ENCODE measurements at regions not wholly inside any gene's neighbourhood (a gene's known extent, or its start where the extent isn't known, plus 50 kb on each side); places are given as distances from the start of the nearest gene placed in this dataset.

DNA sequence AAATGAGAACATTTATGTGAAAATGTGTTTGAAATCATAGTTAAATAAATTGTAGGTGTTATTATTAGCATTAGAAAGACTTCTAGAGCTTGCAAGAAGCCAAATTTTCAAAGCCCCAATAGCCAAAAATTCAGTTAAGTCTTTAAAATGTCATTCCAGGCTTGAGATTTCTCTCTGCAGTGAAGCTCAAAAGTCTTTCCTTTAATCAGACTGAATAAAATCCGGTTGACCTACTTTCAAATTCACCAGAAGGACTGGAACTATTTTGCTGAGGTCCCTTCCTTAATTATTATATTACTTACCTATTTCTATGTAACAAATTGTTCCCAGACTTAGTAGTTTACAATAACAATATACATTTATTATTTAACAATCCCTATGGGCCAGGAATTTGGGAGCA is 112.2 kb upstream of the TRPM3 start:
- no peak for DNase-seq
- Histone ChIP-seq H3K56ac (ENCODE audit: low read length) (no peak overlapping the region), H3K27me3 (ENCODE audit: insufficient read depth, low read length, poor library complexity) (no peaks in the 10 kb centered on the region), H3K36me3 (ENCODE audit: control insufficient read depth, insufficient read depth, low read length) (no peaks in the 10 kb centered on the region), H3K4me2 (ENCODE audit: low read length) (no peak overlapping the region), H3K79me1 (ENCODE audit: low read length) (no peaks in the 10 kb centered on the region), H3K27ac (ENCODE audit: low read depth, low read length) (no peak overlapping the region), H4K8ac (ENCODE audit: low read depth, low read length) (no peak overlapping the region), H3K18ac (ENCODE audit: low read length) (no peak overlapping the region), H2BK5ac (ENCODE audit: low read length) (no peak overlapping the region), H3K4me3 (ENCODE audit: low read length) (no peak overlapping the region), H2BK120ac (ENCODE audit: low read depth, low read length) (no peak overlapping the region), H2BK15ac (replicated peaks; ENCODE audit: low read depth) (no peak overlapping the region), H3K79me2 (ENCODE audit: control insufficient read depth, insufficient read depth, low read length) (no peaks in the 10 kb centered on the region), H4K5ac (ENCODE audit: low read length) (no peak overlapping the region), H3K4ac (ENCODE audit: low read depth, low read length) (no peak overlapping the region), H3K9ac (ENCODE audit: low read length) (no peak overlapping the region), H3K4me1 (ENCODE audit: control insufficient read depth, low read depth, low read length) (no peaks in the 10 kb centered on the region), H2AK5ac (ENCODE audit: low read length) (no peak overlapping the region), H3K23ac (ENCODE audit: low read length) (no peak overlapping the region)
- whole genome bisulfite sequencing (ENCODE audit: extremely low coverage, insufficient coverage, low lambda C conversion rate) = no CpG with 5 or more reads among the region's 1 CpG

DNA sequence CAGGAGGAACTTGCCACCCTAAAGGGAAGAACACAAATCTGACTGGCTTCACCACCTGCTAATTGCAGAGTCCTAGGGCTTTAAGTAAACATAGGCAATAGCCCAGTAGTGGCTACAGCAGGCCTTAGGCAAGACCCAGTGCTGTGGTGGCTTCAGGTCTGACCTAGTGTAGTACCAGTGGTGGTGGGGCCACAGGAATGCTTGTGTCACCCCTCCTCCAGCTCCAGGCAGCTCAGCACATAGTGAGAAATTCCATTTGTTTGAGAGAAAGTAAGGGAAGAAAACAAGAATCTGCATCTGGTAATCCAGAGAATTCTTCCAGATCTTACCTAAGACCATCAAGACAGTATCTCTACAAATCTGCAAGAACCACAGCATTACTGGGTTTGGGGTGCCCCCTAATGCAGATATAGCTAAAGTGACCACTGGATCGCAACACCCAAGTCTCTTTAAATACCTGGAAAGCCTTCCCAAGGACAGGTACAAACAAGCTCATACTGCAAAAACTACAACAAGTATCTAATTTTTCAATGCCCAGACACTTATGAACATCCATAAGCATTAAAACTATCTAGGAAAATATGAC is 102.6 kb upstream of the TRPM3 start:
- Histone ChIP-seq H2BK5ac (ENCODE audit: low read length) (no peak overlapping the region), H3K79me1 (ENCODE audit: low read length) (no peaks in the 10 kb centered on the region), H4K5ac (ENCODE audit: low read length) (no peak overlapping the region), H3K4me2 (ENCODE audit: low read length) (no peak overlapping the region), H2AK5ac (ENCODE audit: low read length) (no peak overlapping the region), H3K23ac (ENCODE audit: low read length) (no peak overlapping the region), H3K79me2 (ENCODE audit: control insufficient read depth, insufficient read depth, low read length) (no peaks in the 10 kb centered on the region), H3K4ac (ENCODE audit: low read depth, low read length) (no peak overlapping the region), H3K4me3 (ENCODE audit: low read length) (no peak overlapping the region), H3K18ac (ENCODE audit: low read length) (no peak overlapping the region), H3K9ac (ENCODE audit: low read length) (no peak overlapping the region), H2BK15ac (replicated peaks; ENCODE audit: low read depth) (no peak overlapping the region), H3K36me3 (ENCODE audit: control insufficient read depth, insufficient read depth, low read length) (no peaks in the 10 kb centered on the region), H3K27me3 (ENCODE audit: insufficient read depth, low read length, poor library complexity) (no peaks in the 10 kb centered on the region), H4K8ac (ENCODE audit: low read depth, low read length) (no peak overlapping the region), H3K56ac (ENCODE audit: low read length) (no peak overlapping the region), H3K27ac (ENCODE audit: low read depth, low read length) (no peak overlapping the region), H2BK120ac (ENCODE audit: low read depth, low read length) (no peak overlapping the region), H3K4me1 (ENCODE audit: control insufficient read depth, low read depth, low read length) (peaks cover 1% of the 10 kb centered on the region)
- peak; percentile 99 for DNase-seq
- no CpG with 5 or more reads among the region's 1 CpG for WGBS (ENCODE audit: extremely low coverage, insufficient coverage, low lambda C conversion rate)

GRCh38 chr9:71218774-71219173 is 97.4 kb upstream of the TRPM3 start:
- no peak overlapping the region for H4K8ac ChIP-seq (ENCODE audit: low read depth, low read length)
- no peaks in the 10 kb centered on the region for H3K27me3 ChIP-seq (ENCODE audit: insufficient read depth, low read length, poor library complexity)
- peaks cover 1% of the 10 kb centered on the region for H3K4me1 ChIP-seq (ENCODE audit: control insufficient read depth, low read depth, low read length)
- no peak overlapping the region for H4K5ac ChIP-seq (ENCODE audit: low read length)
- no peak overlapping the region for H2BK5ac ChIP-seq (ENCODE audit: low read length)
- H3K18ac ChIP-seq (ENCODE audit: low read length) = no peak overlapping the region
- no peak overlapping the region for H3K27ac ChIP-seq (ENCODE audit: low read depth, low read length)
- no peak overlapping the region for H3K4me3 ChIP-seq (ENCODE audit: low read length)
- no peak overlapping the region for H2BK120ac ChIP-seq (ENCODE audit: low read depth, low read length)
- DNase-seq = no peak
- no peaks in the 10 kb centered on the region for H3K79me1 ChIP-seq (ENCODE audit: low read length)
- WGBS (ENCODE audit: extremely low coverage, insufficient coverage, low lambda C conversion rate) = no CpG with 5 or more reads among the region's 4 CpGs
- no peaks in the 10 kb centered on the region for H3K79me2 ChIP-seq (ENCODE audit: control insufficient read depth, insufficient read depth, low read length)
- H2BK15ac ChIP-seq (replicated peaks; ENCODE audit: low read depth) = no peak overlapping the region
- no peak overlapping the region for H3K23ac ChIP-seq (ENCODE audit: low read length)
- no peaks in the 10 kb centered on the region for H3K36me3 ChIP-seq (ENCODE audit: control insufficient read depth, insufficient read depth, low read length)
- no peak overlapping the region for H3K4me2 ChIP-seq (ENCODE audit: low read length)
- no peak overlapping the region for H3K56ac ChIP-seq (ENCODE audit: low read length)
- no peak overlapping the region for H3K9ac ChIP-seq (ENCODE audit: low read length)
- H2AK5ac ChIP-seq (ENCODE audit: low read length) = no peak overlapping the region
- no peak overlapping the region for H3K4ac ChIP-seq (ENCODE audit: low read depth, low read length)

- Histone ChIP-seq H2BK5ac (ENCODE audit: low read length) (no peak overlapping the region), H2BK120ac (ENCODE audit: low read depth, low read length) (no peak overlapping the region), H2AK5ac (ENCODE audit: low read length) (no peak overlapping the region), H3K23ac (ENCODE audit: low read length) (no peak overlapping the region), H3K36me3 (ENCODE audit: control insufficient read depth, insufficient read depth, low read length) (no peaks in the 10 kb centered on the region), H3K4me1 (ENCODE audit: control insufficient read depth, low read depth, low read length) (no peaks in the 10 kb centered on the region), H3K79me1 (ENCODE audit: low read length) (no peaks in the 10 kb centered on the region), H3K4me3 (ENCODE audit: low read length) (no peak overlapping the region), H3K4ac (ENCODE audit: low read depth, low read length) (no peak overlapping the region), H4K8ac (ENCODE audit: low read depth, low read length) (no peak overlapping the region), H3K4me2 (ENCODE audit: low read length) (no peak overlapping the region), H3K27me3 (ENCODE audit: insufficient read depth, low read length, poor library complexity) (no peaks in the 10 kb centered on the region), H2BK15ac (replicated peaks; ENCODE audit: low read depth) (no peak overlapping the region), H3K56ac (ENCODE audit: low read length) (no peak overlapping the region), H4K5ac (ENCODE audit: low read length) (no peak overlapping the region), H3K9ac (ENCODE audit: low read length) (no peak overlapping the region), H3K18ac (ENCODE audit: low read length) (no peak overlapping the region), H3K27ac (ENCODE audit: low read depth, low read length) (no peak overlapping the region), H3K79me2 (ENCODE audit: control insufficient read depth, insufficient read depth, low read length) (no peaks in the 10 kb centered on the region)
- no peak for DNase-seq
Measured at GRCh38 chr9:71213633-71214032, 92.2 kb upstream of the TRPM3 start.

- no peak overlapping the region for H4K8ac ChIP-seq (ENCODE audit: low read depth, low read length)
- H2BK5ac ChIP-seq (ENCODE audit: low read length) = no peak overlapping the region
- no peaks in the 10 kb centered on the region for H3K79me1 ChIP-seq (ENCODE audit: low read length)
- H3K23ac ChIP-seq (ENCODE audit: low read length) = no peak overlapping the region
- no peak overlapping the region for H2BK120ac ChIP-seq (ENCODE audit: low read depth, low read length)
- H2BK15ac ChIP-seq (replicated peaks; ENCODE audit: low read depth) = no peak overlapping the region
- no peak overlapping the region for H3K4ac ChIP-seq (ENCODE audit: low read depth, low read length)
- H2AK5ac ChIP-seq (ENCODE audit: low read length) = no peak overlapping the region
- WGBS (ENCODE audit: extremely low coverage, insufficient coverage, low lambda C conversion rate) = no CpG with 5 or more reads among the region's 2 CpGs
- H3K4me1 ChIP-seq (ENCODE audit: control insufficient read depth, low read depth, low read length) = no peaks in the 10 kb centered on the region
- no peak overlapping the region for H3K9ac ChIP-seq (ENCODE audit: low read length)
- H3K18ac ChIP-seq (ENCODE audit: low read length) = no peak overlapping the region
- no peak overlapping the region for H3K4me3 ChIP-seq (ENCODE audit: low read length)
- H3K79me2 ChIP-seq (ENCODE audit: control insufficient read depth, insufficient read depth, low read length) = no peaks in the 10 kb centered on the region
- no peak overlapping the region for H3K56ac ChIP-seq (ENCODE audit: low read length)
- no peaks in the 10 kb centered on the region for H3K36me3 ChIP-seq (ENCODE audit: control insufficient read depth, insufficient read depth, low read length)
- no peaks in the 10 kb centered on the region for H3K27me3 ChIP-seq (ENCODE audit: insufficient read depth, low read length, poor library complexity)
- H4K5ac ChIP-seq (ENCODE audit: low read length) = no peak overlapping the region
- DNase-seq = peak; percentile 47
- no peak overlapping the region for H3K27ac ChIP-seq (ENCODE audit: low read depth, low read length)
- no peak overlapping the region for H3K4me2 ChIP-seq (ENCODE audit: low read length)
Measured at GRCh38 chr9:71210326-71210725, 88.9 kb upstream of the TRPM3 start.

GRCh38 chr9:71209890-71210289 is 88.5 kb upstream of the TRPM3 start:
- no peak for DNase-seq

More at GRCh38 chr9:71209890-71210289, 88.5 kb upstream of the TRPM3 start:
- Histone ChIP-seq H2AK5ac (ENCODE audit: low read length) (no peak overlapping the region), H3K79me2 (ENCODE audit: control insufficient read depth, insufficient read depth, low read length) (no peaks in the 10 kb centered on the region), H3K23ac (ENCODE audit: low read length) (no peak overlapping the region), H3K4me2 (ENCODE audit: low read length) (no peak overlapping the region), H3K9ac (ENCODE audit: low read length) (no peak overlapping the region), H2BK15ac (replicated peaks; ENCODE audit: low read depth) (no peak overlapping the region), H2BK120ac (ENCODE audit: low read depth, low read length) (no peak overlapping the region), H3K27ac (ENCODE audit: low read depth, low read length) (no peak overlapping the region), H3K4ac (ENCODE audit: low read depth, low read length) (no peak overlapping the region), H3K79me1 (ENCODE audit: low read length) (no peaks in the 10 kb centered on the region), H3K4me3 (ENCODE audit: low read length) (no peak overlapping the region), H3K4me1 (ENCODE audit: control insufficient read depth, low read depth, low read length) (no peaks in the 10 kb centered on the region), H3K27me3 (ENCODE audit: insufficient read depth, low read length, poor library complexity) (no peaks in the 10 kb centered on the region), H3K56ac (ENCODE audit: low read length) (no peak overlapping the region), H4K5ac (ENCODE audit: low read length) (no peak overlapping the region), H2BK5ac (ENCODE audit: low read length) (no peak overlapping the region), H4K8ac (ENCODE audit: low read depth, low read length) (no peak overlapping the region), H3K18ac (ENCODE audit: low read length) (no peak overlapping the region), H3K36me3 (ENCODE audit: control insufficient read depth, insufficient read depth, low read length) (no peaks in the 10 kb centered on the region)
- WGBS (ENCODE audit: extremely low coverage, insufficient coverage, low lambda C conversion rate) = no CpG with 5 or more reads among the region's 7 CpGs
